WTC11 (cell line): ENCODE measurements at regions not wholly inside any gene's neighbourhood (a gene's known extent, or its start where the extent isn't known, plus 50 kb on each side); places are given as distances from the start of the nearest gene placed in this dataset.

Source experiments
- ATAC-seq: fragments of 200-7000 bp; cut with Tn5 transposase; 2 replicates; pipeline ENCODE4 v1.10.0; 2021; ENCODE audit warnings: mild to moderate bottlenecking, moderate library complexity
- CTCF ChIA-PET: fragments of 300-600 bp; sonication (Branson Sonifier 250); formaldehyde crosslinking; loops from one replicate; lab custom pipeline; 2021; ENCODE audit warnings: antibody characterized with exemption; lab: Charles Lee
- POLR2A ChIA-PET: fragments of 350-600 bp; sonication (Branson Sonifier 250); formaldehyde crosslinking; loops from one replicate; lab custom pipeline; 2021; ENCODE audit warnings: antibody characterized with exemption; lab: Charles Lee
- DNase-seq: peaks from one replicate; pipeline ENCODE4 v3.0.0; 2021; ENCODE audit warnings: low spot score
- H3K27ac Mint-ChIP-seq: 2 replicates; pipeline ENCODE4 v1.8.0; 2021; ENCODE audit warnings: mixed read lengths
- H3K27me3 Mint-ChIP-seq: 2 replicates; pipeline ENCODE4 v1.8.0; 2021; ENCODE audit warnings: low read depth, mild to moderate bottlenecking, moderate library complexity, mixed read lengths
- H3K36me3 Mint-ChIP-seq: 2 replicates; pipeline ENCODE4 v1.8.0; 2021; ENCODE audit warnings: mixed read lengths
- H3K4me1 Mint-ChIP-seq: 2 replicates; pipeline ENCODE4 v1.8.0; 2022; ENCODE audit warnings: mixed read lengths
- H3K4me3 Mint-ChIP-seq: 2 replicates; pipeline ENCODE4 v1.8.0; 2021; ENCODE audit warnings: mild to moderate bottlenecking, moderate library complexity, mixed read lengths
- H3K9me3 Mint-ChIP-seq: 2 replicates; pipeline ENCODE4 v1.8.0; 2021; ENCODE audit warnings: mixed read lengths
- AFF4 ChIP-seq: sonication (generic); formaldehyde crosslinking; IDR thresholded peaks from 2 replicates; pipeline ENCODE4 v1.8.1; 2023; ENCODE audit warnings: mild to moderate bottlenecking, missing genetic modification reagents, borderline replicate concordance
- E2F4 ChIP-seq: sonication (generic); formaldehyde crosslinking; IDR thresholded peaks from 2 replicates; pipeline ENCODE4 v1.8.1; 2022; ENCODE audit warnings: low read depth, mild to moderate bottlenecking, moderate library complexity, missing genetic modification reagents, borderline replicate concordance
- ESRRA ChIP-seq: sonication (generic); formaldehyde crosslinking; IDR thresholded peaks from 2 replicates; pipeline ENCODE4 v1.8.1; 2022; ENCODE audit warnings: mild to moderate bottlenecking, missing genetic modification reagents, borderline replicate concordance
- FOXK1 ChIP-seq: sonication (generic); formaldehyde crosslinking; IDR thresholded peaks from 2 replicates; pipeline ENCODE4 v1.8.0; 2022; ENCODE audit warnings: mild to moderate bottlenecking, moderate library complexity, missing genetic modification reagents
- JUN ChIP-seq: sonication (generic); formaldehyde crosslinking; IDR thresholded peaks from 2 replicates; pipeline ENCODE4 v1.8.0; 2023; ENCODE audit warnings: mild to moderate bottlenecking, missing genetic modification reagents
- NFYB ChIP-seq: sonication (generic); formaldehyde crosslinking; conservative IDR thresholded peaks from 2 replicates; pipeline ENCODE4 v1.8.0; 2022; ENCODE audit warnings: low read depth, missing genetic modification reagents
- NR1H2 ChIP-seq: sonication (generic); formaldehyde crosslinking; IDR thresholded peaks from 2 replicates; pipeline ENCODE4 v1.9.0; 2021; ENCODE audit warnings: mild to moderate bottlenecking, moderate library complexity, missing genetic modification reagents
- OVOL2 ChIP-seq: fragments of 250-450 bp; sonication (Bioruptor Pico); IDR thresholded peaks from 2 replicates; pipeline ENCODE4 v1.9.0; 2021; ENCODE audit warnings: mild to moderate bottlenecking, borderline replicate concordance
- RELA ChIP-seq: sonication (generic); formaldehyde crosslinking; IDR thresholded peaks from 2 replicates; pipeline ENCODE4 v1.8.1; 2022; ENCODE audit warnings: missing genetic modification reagents, mild to moderate bottlenecking, borderline replicate concordance
- RORB ChIP-seq: fragments of 250-450 bp; sonication (Bioruptor Pico); IDR thresholded peaks from 2 replicates; pipeline ENCODE4 v1.9.0; 2021; ENCODE audit warnings: mild to moderate bottlenecking
- ZBTB21 ChIP-seq: sonication (generic); formaldehyde crosslinking; IDR thresholded peaks from 2 replicates; pipeline ENCODE4 v1.8.1; 2023; ENCODE audit warnings: mild to moderate bottlenecking, missing genetic modification reagents, borderline replicate concordance
- ZNF121 ChIP-seq: sonication (generic); formaldehyde crosslinking; IDR thresholded peaks from 2 replicates; pipeline ENCODE4 v1.8.0; 2023; ENCODE audit warnings: missing genetic modification reagents
- ZNF416 ChIP-seq: fragments of 250-450 bp; sonication (Bioruptor Pico); IDR thresholded peaks from 2 replicates; pipeline ENCODE4 v1.9.0; 2021; ENCODE audit warnings: mild to moderate bottlenecking, inconsistent platforms
- TF ChIP-seq, protein P1 (sequence below): sonication (generic); formaldehyde crosslinking; IDR thresholded peaks from 2 replicates; pipeline ENCODE4 v1.8.0; 2022; ENCODE audit warnings: mild to moderate bottlenecking, missing genetic modification reagents
- TF ChIP-seq, protein P2 (sequence below): sonication (generic); formaldehyde crosslinking; IDR thresholded peaks from 2 replicates; pipeline ENCODE4 v1.8.0; 2022; ENCODE audit warnings: mild to moderate bottlenecking, missing genetic modification reagents

DNA sequence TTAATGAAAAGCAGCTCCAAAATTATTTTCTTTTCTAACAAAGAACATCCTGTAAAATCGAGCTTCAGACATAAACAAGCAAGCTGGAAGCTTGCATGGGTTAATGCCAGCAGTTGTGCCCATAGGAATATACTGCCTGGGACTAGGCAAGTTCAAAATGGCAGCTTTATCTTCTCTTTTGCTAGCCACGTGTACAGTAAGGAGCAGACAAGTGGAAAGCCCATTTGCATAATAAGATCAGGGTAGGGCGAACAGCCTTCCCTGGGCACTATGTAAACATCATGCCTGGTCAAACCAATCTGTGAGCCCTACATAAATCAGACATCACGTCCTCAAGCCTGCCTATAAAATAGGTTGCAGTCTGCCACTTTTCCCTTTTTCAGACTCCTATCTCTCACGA is 489.7 kb downstream of the RFC3 start:
- H3K4me3 Mint-ChIP-seq, result no peak overlapping the region
- no peak overlapping the region for H3K27ac Mint-ChIP-seq
- ChIA-PET POLR2A (interaction anchor here (0.5 kb wide), 1 partner anchor 230 kb away, joined by 5 read pairs; no protein-coding TSS in a partner anchor), CTCF (no interaction called here)
- H3K27me3 Mint-ChIP-seq, result no peaks in the 10 kb centered on the region
- no peaks in the 10 kb centered on the region for H3K9me3 Mint-ChIP-seq
- TF ChIP-seq JUN (CRISPR knock-in tag), result no peak
- TF ChIP-seq NFYB (CRISPR knock-in tag), result no peak
- no peak for TF ChIP-seq FOXK1 (CRISPR knock-in tag)
- TF ChIP-seq AFF4 (CRISPR knock-in tag), result no peak
- no peak for TF ChIP-seq ZNF121
- TF ChIP-seq RORB (CRISPR knock-in tag), result no peak
- TF ChIP-seq NR1H2 (CRISPR knock-in tag), result no peak
- no peak for TF ChIP-seq ZNF416
- TF ChIP-seq, protein P1, sequence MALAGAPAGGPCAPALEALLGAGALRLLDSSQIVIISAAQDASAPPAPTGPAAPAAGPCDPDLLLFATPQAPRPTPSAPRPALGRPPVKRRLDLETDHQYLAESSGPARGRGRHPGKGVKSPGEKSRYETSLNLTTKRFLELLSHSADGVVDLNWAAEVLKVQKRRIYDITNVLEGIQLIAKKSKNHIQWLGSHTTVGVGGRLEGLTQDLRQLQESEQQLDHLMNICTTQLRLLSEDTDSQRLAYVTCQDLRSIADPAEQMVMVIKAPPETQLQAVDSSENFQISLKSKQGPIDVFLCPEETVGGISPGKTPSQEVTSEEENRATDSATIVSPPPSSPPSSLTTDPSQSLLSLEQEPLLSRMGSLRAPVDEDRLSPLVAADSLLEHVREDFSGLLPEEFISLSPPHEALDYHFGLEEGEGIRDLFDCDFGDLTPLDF, result no peak
- TF ChIP-seq OVOL2 (CRISPR knock-in tag), result no peak
- TF ChIP-seq, protein P2, sequence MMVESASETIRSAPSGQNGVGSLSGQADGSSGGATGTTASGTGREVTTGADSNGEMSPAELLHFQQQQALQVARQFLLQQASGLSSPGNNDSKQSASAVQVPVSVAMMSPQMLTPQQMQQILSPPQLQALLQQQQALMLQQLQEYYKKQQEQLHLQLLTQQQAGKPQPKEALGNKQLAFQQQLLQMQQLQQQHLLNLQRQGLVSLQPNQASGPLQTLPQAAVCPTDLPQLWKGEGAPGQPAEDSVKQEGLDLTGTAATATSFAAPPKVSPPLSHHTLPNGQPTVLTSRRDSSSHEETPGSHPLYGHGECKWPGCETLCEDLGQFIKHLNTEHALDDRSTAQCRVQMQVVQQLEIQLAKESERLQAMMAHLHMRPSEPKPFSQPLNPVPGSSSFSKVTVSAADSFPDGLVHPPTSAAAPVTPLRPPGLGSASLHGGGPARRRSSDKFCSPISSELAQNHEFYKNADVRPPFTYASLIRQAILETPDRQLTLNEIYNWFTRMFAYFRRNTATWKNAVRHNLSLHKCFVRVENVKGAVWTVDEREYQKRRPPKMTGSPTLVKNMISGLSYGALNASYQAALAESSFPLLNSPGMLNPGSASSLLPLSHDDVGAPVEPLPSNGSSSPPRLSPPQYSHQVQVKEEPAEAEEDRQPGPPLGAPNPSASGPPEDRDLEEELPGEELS (CRISPR knock-in tag), result no peak
- ATAC-seq (no peak), DNase-seq (no peak)
- H3K36me3 Mint-ChIP-seq, result no peaks in the 10 kb centered on the region
- no peaks in the 10 kb centered on the region for H3K4me1 Mint-ChIP-seq

GRCh38 chr13:34308725-34309124 is 490.8 kb downstream of the RFC3 start:
- DNase-seq, result no peak
- POLR2A ChIA-PET, result no interaction called here
- ATAC-seq, result no peak
- H3K4me3 Mint-ChIP-seq, result no peak overlapping the region
- TF ChIP-seq E2F4 (CRISPR knock-in tag) (no peak), ZBTB21 (no peak), RELA (no peak), JUN (CRISPR knock-in tag) (no peak), ESRRA (CRISPR knock-in tag) (no peak)
- TF ChIP-seq, protein P1, result no peak
- CTCF ChIA-PET, result no interaction called here
- no peaks in the 10 kb centered on the region for H3K4me1 Mint-ChIP-seq
- no peaks in the 10 kb centered on the region for H3K36me3 Mint-ChIP-seq
- H3K9me3 Mint-ChIP-seq, result no peaks in the 10 kb centered on the region
- no peaks in the 10 kb centered on the region for H3K27me3 Mint-ChIP-seq
- no peak overlapping the region for H3K27ac Mint-ChIP-seq
